H54 (cell line): ENCODE measurements at regions not wholly inside any gene's neighbourhood (a gene's known extent, or its start where the extent isn't known, plus 50 kb on each side); places are given as distances from the start of the nearest gene placed in this dataset.

ENCODE experiments used
- DNase-seq: peaks from one replicate; pipeline ENCODE4 v3.0.0; 2011; ENCODE audit warnings: low spot score, mixed read lengths; ENCODE audit not compliant: insufficient read length
- FAIRE-seq: peaks from 3 replicates; lab custom pipeline; 2011; peaks lifted over from hg19 to GRCh38; lab: Jason Lieb, UNC
- POLR2A ChIP-seq: IDR thresholded peaks from 2 replicates; pipeline ENCODE4 v1.6.1; 2011; ENCODE audit warnings: low read depth, mild to moderate bottlenecking, low read length

DNA sequence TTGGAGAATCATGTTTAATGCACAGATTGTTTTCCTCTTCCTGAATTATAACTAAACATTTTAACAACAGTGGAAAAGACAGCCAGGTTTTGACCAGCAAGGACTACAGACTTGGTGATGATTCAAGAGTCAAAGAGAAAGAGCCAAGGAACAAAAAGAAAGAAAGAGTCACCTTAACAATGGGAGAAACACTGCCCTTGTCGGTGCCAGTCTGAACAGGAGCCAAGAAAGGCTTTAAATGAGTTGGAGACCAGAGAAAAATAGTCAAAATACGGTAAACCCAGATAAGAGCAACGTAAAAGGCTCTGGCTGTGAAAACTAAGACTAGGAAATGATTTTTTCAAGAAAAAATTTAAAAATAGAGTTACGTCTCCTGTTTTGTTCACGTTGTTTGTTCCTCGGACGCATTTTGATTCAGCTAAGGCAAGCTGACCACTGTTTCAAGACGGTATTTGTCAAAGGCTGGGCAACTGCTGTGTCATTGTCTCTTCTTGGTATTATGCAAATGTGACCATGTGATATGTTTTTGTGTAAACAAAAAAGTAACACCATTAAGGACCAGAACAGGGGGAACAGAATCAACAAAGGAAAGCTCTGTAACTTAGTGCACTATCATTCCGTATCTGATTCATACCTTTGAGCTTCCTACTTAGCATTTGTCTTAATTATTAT is 634.5 kb downstream of the LIG4 start:
- DNase-seq (no peak), FAIRE-seq (no peak)
- no peak for TF ChIP-seq POLR2A

DNA sequence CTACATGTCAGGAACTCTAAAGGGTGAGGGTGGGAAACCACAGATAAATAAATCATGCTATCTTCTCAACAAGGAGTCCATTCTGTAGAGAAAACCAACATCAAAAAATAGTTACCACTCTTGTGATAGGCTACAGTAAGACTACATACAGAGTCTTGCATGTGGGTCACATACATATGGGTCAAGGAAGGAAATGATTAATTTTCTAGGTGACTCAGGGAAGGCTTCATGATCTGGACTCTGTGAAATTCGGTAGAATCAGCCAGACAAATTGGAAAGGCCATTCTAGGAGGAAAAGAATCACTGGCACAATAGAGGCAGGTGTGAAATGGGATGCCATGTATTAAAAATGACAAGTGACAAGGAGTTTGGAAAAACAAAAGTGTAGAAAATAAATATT is 638.9 kb downstream of the LIG4 start:
- FAIRE-seq (peak; percentile 99), DNase-seq (no peak)
- no peak for TF ChIP-seq POLR2A

DNA sequence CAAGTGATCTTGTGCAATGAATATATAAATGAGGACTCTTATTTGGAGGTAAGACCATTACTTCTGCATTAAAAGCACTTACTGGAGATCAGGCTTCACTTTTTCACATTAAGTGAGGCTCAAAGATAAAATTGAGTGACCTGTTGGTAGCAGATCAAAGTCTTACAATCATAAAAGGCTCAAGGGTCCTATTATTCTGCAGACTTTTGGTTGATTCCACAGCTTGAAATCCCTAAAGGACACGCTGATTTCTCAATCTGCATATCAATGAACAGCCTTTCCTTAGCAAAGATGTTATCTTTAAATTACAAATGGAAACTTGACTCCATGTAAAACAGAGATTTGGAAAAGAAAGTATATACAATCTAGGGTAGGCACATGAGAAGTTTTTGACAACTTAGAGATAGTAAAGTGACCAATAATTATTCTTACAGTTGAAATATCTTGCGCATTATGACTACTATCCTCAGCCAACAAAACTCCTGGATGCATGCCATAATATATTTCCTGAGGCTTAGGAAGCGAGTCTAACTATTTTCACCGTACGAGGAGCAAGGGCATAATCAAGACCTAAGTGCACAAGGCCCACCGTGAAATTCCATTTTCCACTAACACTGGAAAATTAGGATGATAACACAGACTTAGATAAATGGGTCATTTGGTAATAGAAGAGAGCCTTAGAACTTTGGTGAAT is 640.7 kb downstream of the LIG4 start:
- FAIRE-seq: peak; percentile 88
- TF ChIP-seq POLR2A: no peak
- DNase-seq: no peak

DNA sequence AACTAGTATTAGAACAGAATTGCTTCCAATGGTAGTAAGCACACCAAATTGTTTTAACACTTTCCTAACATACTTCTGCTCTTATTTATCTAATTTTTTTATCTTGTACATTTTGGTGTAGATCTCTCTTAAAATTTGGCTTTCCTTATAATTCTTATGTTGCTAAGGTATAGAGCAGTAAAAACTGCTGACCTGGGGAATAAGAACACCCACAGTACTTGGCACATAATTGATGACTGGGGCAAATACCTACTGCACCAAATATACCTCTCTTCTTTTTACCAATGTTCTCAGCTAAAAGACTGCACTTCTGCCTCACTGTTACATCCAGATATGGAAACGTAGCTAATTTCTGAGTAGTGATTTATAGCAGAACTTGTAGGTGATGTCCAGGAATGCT is 642.2 kb downstream of the LIG4 start:
- DNase-seq (no peak), FAIRE-seq (peak; percentile 86)
- no peak for TF ChIP-seq POLR2A

DNA sequence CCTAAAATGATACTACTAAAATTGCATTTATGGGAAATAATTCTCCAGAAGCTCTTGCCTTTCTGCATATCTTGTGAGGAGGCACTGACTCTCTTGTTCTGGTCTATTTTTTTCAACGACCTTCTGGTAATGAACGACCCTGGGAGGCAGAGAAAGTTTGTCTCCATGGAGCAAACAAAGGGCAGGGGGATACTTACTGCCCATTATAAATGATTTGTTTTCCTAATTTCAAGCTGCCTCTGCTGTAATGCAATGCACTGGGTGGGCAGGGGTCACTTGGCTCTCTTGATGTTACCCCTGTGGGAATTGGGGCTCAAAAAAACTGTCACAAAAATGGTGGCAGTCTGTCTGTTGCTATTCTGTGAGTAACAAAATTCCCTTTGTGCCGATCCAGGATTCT is 643.2 kb downstream of the LIG4 start:
- peak; percentile 15 for FAIRE-seq
- no peak for TF ChIP-seq POLR2A
- no peak for DNase-seq

DNA sequence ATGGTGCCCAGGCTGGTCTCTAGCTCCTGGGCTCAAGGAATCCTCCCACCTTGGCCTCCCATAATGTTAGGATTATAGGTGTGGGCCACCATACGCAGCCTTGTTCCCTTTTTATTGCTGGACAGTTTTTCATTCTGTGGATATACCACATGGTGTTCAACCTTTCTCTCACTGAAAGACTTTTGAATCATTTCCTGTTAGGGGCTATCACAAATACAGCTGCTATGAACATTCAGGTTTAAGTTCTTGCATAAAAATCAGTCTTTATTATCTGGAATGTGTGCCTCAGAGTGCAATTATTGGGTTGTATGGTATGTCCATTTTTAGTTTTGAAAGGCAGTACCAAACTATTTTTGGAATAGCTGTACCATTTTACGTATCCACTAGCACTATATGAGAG is 647.2 kb downstream of the LIG4 start:
- no peak for DNase-seq
- no peak for TF ChIP-seq POLR2A
- peak; percentile 94 for FAIRE-seq

DNA sequence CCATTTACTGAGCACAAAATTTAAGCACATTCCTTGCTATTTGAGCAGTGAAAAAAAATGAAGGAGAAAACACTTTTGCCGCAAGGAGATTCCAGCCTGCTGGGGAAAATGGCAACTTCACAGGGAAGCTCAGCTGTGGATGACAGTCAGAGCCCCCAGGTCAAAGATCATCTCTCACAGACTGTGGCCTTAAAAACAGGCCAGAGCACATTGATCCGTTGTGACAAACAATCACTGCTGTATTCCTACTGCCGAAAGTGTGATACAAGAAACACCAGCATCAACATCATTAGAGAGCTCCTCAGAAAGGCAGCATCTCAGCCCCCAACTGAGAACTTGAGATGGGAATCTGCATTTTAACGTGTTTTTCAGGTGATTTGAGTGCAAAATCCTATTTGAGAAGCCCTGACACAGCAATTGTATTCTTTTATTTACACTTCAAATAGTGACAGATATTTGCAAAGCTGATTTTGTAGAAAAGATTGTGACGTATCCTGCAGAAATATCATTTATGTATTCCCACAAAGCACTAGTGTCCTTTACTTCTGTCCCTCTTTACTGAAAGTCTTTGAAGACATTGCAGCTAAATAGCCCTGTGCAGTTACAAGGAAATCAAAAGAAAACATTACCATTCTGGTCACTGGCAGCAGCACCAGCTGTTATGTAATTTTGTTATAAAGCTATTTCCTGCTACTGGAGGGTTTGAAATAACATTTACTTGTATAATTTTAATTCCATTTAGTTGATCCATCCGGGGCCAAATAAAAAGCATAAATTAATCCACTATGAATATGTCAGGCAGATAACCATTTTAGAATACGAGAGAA is 652.0 kb downstream of the LIG4 start:
- FAIRE-seq (peak; percentile 57), DNase-seq (no peak)
- no peak for TF ChIP-seq POLR2A

DNA sequence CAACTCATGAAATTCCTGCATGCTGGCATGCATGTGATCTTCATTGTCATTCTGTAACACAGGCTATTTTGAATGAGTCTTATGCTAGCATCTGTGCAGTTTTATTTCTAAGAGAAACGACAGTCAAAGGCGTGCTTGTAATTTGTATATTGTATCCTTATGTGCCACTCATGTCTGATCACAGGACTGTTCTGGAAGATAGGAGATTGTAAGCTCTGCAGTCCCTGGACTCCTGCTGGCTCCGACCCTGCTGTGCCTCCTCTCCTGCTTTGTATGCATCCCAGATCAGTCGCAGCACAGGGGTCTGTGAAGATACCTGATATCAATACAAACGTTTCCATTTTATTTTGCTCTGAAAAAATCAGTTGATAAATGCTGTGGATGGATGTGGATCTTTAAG is 653.1 kb downstream of the LIG4 start:
- TF ChIP-seq POLR2A: no peak
- FAIRE-seq: no peak
- no peak for DNase-seq

DNA sequence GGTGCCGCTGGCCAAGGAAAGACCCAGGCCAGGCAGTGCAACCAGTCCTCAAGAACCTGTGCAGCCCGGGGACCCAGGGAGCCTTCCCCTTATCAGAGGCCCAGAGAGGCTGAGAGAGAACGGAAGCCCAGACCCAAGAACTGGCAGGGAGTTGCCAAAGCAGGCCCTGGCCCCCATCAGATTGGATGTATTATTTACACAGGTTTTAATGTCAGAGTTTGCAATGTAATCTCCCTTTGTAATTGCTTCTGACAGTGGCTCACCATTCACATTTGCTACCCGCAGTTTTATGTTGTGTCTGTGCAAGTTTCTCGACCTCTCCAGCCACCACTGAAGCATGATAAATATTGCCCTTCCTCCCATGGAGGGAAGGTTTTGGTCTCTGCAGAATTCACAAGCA is 660.9 kb downstream of the LIG4 start:
- no peak for TF ChIP-seq POLR2A
- DNase-seq (no peak), FAIRE-seq (no peak)

DNA sequence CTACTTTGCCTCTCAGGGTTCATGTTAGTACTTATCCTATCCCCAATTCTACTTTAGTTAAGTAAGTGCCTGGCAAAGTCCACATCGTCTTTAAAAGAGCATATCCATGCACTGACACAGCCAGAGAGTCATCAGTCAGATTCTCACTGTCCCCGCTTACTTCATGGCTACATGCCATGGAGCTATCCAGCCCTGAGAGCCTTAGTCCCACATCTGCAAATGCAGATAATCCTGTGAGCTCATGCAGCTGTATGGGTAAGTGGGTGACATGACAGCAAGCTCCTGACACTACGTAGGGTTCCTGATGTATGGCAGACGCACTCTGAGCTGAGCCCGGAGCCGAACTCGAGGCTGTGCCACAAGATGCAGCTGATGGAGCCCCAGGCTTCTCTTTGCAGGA is 661.5 kb downstream of the LIG4 start:
- no peak for TF ChIP-seq POLR2A
- peak; percentile 67 for FAIRE-seq
- no peak for DNase-seq

DNA sequence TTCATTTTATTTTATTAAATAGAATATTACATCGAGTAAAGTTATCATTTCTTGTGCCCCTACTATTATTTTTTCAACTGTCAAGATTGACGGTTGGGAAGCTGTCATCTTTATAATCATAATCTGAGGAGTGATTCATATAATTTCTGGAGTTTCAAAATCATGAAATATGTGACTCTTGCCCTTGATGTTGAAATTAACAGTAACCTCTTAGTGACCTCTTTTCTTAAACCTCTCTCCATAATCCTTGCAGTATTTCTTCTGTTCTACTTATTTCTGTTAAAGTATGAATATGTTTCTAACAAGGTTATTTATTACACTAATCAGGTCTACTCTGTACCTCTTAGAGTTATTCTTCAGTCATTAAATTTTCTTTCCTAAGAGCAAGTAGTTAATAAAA is 663.8 kb downstream of the LIG4 start:
- peak; percentile 83 for FAIRE-seq

DNA sequence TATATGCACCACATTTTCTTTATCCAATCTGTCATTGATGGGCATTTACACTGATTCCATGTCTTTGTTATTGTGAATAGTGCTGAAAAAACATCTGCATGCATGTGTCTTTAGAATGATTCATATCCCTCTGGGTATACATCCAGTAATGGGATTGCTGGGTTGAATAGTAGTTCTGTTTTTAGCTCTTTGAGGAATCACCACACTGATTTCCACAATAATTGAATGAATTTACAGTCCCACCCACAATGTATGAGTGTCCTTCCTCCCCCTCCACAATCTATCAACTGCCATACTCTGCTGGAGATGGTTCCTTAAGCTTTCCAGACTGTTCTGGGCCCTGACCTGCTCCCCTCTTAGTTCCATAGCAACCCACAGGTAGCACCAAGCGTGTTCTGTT is 667.0 kb downstream of the LIG4 start:
- DNase-seq (no peak), FAIRE-seq (peak; percentile 85)
- TF ChIP-seq POLR2A: no peak

More for the DNA sequence above, 663.8 kb downstream of the LIG4 start:
- DNase-seq: no peak
- TF ChIP-seq POLR2A: no peak

DNA sequence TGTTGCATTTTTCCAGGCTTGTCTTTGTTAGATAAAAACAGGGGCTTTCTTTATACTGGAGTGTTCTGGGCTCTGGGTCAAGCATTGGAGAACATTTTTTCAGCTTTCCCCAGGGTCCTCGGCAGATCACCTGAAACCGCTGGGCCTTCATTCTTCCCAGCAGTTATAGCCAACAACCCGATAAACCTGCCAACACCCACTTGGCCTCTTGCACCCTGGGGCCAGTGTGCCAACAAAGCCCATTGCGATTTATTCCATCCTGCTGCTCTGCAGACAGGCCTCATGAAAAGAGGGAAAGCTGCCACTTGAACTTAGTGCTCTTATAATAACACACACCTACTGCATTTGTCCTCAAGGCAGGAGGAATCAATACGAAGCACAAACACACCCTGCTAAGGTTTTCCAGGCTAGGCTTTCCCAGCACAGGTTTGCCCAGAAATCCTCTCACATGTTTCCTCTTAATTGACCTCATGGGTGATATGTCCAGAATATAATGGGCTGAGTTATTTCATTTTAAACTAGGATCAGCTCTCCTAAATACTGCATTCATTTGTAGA is 669.3 kb downstream of the LIG4 start:
- TF ChIP-seq POLR2A: no peak
- peak; percentile 66 for FAIRE-seq
- DNase-seq: no peak

DNA sequence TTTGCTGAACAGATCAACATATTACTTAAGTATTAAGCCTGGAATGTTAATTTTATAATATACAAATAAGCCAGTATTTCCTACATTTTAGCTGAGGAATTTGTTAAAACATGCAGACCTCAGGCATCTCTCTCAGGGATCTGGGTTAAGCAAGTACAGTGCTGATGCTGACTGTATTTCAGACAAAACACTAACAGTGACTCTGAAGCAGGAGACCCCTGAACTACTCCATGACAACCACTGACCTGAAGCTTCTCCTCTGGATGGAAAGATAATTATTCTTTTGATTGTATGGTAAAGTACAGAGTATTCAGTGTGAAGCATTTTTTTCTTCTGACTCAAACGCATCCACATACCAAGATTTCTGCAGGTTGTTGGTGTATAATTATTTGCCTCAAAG is 680.8 kb downstream of the LIG4 start:
- FAIRE-seq (peak; percentile 92), DNase-seq (no peak)
- TF ChIP-seq POLR2A: no peak
